Activated naive CD4-positive, alpha-beta T cell (primary cell): ENCODE measurements at regions not wholly inside any gene's neighbourhood (a gene's known extent, or its start where the extent isn't known, plus 50 kb on each side); places are given as distances from the start of the nearest gene placed in this dataset.

Experiments
- DNase-seq, 4 experiments: peaks; one replicate each; lab custom pipeline; 2025; lab: John Stamatoyannopoulos, UW

DNA sequence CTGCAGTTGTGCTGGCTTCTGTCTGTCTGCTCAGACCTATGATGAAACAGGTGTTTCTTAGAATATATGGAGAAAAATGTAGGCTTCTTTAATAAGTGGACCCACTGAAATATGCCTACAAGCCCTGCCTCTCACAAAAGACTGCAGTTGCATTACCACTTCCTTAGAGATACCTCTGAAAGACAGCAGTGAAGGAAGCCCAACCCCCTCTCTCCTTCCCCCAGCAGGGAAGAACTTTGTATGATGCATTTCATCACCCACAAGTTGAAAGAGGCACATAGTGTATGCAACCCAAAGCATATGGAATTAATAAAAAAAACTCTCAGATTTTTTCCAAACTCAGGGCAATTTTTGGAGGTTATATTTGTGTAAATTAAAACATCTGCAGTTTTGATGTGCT is 916.7 kb downstream of the TECRL start:
- no peak for DNase-seq

DNA sequence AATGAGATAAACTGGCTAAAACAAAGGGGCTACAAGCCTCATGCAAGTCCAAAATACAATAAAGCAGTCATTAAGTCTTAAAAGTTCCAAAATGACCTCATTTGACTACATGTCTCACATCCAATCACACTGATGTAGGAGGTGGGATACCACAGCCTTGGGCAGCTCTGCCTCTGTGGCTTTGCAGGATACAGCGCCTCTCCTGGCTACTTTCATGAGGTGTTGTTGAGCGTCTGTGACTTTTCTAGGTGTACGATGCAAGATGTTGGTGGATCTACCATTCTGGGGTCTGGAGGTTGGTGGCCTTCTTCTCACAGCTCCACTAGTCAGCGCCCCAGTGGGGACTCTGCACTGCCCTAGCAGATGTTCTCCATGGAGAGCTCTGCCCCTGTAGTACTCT is 944.9 kb downstream of the TECRL start:
- DNase-seq, result no peak

- DNase-seq, result no peak
Observed at GRCh38 chr4:63460075-63460474, 949.2 kb downstream of the TECRL start.

DNA sequence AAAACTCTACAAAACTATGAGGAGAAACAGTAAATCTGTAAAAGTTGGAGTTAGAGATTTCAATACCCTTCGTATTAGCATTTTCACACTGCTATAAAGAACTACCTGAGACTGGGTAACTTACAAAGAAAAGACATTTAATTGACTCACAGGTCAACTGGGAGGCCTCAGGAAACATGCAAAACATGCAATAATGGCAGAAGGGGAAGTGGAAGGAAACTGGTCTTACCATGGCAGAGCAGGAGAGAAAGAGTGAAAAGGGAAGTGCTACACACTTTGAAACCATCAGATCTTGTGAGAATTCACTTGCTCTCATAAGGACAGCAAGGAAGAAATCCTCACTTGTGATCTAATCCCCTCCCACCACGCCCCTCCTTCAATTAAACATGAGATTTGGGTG is 949.9 kb downstream of the TECRL start:
- no peak for DNase-seq

DNA sequence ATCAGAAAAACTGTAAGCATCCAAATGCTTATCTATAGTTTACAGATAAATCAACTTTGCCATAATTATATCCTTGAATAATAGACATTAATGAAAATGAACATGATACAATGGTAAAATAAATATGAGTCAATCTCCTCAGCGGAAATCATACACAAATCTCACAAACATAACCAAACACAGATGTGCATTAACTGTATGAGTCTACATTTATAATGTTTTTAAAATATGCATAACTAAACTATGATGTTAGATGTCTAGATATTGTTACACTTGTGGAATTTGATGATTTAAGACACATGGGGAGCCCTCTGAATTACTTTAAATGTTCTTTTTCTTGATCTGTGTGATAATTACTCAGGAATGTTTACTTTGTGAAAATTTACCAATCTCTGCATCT is 951.2 kb downstream of the TECRL start:
- no peak for DNase-seq

DNA sequence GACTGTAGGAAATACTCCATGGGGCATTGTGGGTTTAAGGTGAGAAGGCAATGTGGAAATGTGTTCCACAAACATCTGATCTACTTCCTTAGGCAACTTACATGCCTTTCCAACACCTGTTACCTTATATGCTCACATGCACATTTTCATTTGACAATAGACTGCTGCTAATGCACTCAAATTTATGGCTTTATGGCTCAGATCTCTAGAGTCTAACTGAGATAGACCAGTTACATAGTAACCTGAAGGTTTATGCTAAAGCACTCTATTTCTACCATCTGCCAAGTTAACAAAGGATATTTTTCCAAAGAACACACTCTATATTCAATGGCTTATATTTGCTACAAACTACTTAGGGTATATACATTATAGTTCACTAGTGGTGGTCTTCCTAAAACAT is 969.0 kb downstream of the TECRL start:
- DNase-seq, result no peak

DNA sequence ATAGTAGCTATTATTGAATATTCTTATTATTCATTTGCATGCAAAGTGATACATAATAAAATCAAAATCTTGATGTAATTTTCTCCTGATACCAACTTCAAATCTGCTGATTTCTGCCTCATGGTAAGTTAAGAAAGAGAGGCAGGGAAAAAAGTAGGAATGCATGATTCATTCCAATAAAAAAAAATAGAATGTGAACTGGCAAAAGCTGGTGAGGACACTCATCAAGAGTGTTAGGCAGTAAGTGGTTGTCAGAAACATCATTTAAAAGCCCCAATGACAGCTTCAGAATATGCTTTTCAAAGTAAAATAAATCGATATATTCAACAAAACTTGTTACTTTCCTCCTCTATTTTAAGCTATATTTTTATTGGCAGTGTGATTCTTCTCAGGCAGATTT is 979.1 kb downstream of the TECRL start:
- DNase-seq, result no peak

DNA sequence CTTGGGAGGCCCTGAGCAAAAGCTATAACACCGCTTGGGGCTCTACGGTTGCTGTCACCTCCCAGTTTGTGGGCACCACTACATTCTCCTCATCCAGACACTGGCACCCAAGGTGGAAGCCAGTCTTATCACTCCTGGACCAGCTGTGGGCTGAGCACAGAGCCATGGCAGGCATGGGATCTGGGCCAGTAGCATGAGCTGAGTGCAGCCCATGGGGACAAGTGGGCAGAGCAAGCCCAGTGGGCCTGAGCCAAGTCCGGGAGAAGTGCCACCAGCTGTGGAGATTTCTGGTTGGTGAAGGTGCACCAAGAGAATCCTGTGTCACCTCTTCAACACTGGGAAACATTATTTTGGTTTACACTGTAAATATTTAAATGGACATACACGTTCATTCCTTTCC is 1013.0 kb downstream of the TECRL start:
- no peak for DNase-seq

- DNase-seq, result no peak
Observed at GRCh38 chr4:63393544-63393943, 1015.7 kb downstream of the TECRL start.

DNA sequence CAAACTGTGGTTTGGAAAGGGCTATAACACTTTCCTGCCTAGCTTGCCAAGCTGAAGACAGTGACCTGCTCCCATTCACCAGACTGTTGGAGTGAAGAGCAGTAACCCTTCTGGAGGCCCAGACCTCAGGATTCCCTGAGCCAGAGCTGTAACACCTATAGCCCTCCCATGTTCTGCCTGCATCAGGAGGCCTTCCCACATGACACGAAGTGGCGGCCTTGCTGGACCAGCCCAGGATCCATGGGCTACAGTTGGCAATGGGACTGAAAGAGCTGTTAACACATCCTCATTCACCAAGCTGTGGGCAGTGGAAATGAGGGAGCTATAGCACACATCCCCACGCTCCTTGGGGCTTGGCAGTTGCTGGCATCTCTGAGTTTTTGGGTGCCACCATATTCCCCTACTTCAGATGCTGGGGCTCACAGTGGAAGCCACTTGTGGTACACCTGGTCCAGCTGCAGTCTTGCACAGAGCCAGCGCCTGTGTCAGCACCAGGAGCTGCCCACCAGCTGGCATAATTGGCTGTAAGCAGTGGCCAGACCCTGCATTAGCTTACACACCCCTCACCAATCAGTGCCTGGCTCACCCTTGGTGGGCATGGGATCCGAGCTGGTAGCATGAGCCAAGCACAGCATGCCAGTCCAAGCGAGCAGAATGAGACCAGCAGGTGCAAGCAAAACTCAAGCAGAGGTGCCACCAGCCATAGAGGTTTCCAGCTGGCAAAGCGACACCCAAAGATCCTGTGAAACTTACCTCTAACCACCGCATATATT is 1029.3 kb downstream of the TECRL start:
- DNase-seq, result no peak

GRCh38 chr4:63371001-63371400 is 1038.2 kb downstream of the TECRL start:
- DNase-seq, result no peak

- no peak for DNase-seq
Observed at GRCh38 chr4:63361628-63362027, 1047.6 kb downstream of the TECRL start.

DNA sequence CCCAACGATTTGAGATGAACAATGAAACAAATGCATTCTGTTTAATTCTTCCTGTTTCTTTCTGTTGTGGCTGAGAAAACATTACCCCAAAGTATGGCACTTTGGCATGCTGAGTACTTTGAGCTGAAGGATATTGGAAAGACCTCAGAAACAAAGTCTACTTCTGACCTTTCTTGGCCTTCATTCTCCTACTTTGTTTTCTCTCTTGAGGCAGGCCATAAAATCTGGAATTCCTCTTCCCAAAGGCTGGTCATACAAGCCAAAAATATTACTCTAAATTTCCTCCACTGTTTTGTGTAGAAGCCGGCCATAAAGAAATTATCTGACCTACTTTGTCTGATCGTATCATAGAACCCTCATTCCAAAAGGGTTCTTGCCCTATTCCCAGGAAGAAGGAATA is 1048.2 kb downstream of the TECRL start:
- DNase-seq, result no peak

- no peak for DNase-seq
Observed at GRCh38 chr4:63349674-63350025, 1059.6 kb downstream of the TECRL start.

GRCh38 chr4:63348735-63349673 is 1060.2 kb downstream of the TECRL start:
- no peak for DNase-seq

DNA sequence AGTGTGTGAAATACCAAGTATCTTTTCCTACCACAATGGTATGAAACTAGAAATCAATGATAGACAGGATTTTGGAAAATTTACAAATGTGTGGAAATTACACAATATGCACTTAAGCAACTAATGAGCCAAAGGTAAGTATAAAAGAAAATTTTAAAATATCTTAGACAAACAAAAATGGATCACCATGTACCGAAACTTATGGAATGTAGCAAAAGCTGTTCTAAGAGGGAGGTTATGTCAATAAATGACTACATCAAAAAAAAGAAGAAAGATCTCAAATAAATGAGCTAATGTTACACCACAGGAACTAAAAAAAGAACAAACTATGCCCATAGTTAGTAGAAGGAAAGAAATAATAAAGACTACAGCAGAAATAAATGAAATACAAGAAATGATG is 1084.1 kb downstream of the TECRL start:
- no peak for DNase-seq

DNA sequence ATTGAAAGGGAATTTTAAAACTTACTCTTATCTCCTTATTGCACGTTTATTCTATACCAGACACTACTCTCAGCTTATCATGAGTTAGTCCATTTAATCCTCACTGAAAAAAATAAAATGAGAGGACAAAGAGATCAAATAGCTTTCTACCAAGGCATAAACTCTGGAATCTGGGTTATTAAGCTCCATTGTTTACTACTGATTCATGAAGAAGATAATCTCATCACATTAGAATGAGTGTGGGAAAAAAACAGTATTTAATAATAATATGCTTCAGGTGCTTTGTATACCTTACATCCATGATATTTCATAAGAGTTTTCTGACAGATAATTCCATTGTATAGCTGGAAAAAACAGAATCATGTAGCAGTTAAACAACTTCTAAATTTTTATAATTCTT is 1092.6 kb downstream of the TECRL start:
- no peak for DNase-seq

- DNase-seq, result no peak
Observed at GRCh38 chr4:63315651-63316050, 1093.6 kb downstream of the TECRL start.

DNA sequence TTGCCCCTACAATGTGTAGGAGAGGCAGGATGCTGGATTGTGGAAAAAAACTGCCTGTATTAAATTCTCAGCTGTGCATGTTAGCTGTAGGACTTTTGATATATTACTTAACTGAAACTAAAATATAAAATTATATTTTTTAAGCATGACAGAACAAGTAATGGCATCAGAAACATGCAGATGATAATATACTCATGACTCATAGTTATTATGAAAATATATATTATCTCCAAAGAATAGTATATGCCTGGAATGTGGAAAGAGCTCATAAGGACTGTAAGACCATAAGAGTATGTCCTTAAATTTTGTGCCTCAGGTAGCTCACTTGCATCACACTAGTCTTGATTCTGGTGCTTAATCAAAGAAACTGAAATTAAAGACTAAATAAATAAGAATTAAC is 1100.6 kb downstream of the TECRL start:
- DNase-seq, result no peak

- no peak for DNase-seq
Observed at GRCh38 chr4:63302792-63303191, 1106.5 kb downstream of the TECRL start.

DNA sequence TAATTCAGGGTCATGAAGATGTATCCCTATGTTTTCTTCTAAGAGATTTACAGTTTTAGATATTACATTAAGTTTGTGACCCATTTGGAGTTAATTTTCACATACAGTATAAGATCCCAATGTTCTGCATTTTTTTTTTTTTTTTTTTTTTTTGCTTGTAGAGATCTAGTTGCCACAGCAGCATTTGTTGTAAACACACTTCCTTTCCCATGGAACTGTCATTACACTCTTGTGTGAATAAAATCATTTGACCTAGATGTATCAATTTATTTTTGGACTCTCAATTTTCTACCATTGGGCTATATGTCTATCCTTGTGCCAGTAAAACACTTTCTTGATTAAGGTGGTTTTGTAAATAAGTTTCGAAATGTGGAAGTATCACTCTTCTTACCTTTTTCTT is 1107.2 kb downstream of the TECRL start:
- no peak for DNase-seq

DNA sequence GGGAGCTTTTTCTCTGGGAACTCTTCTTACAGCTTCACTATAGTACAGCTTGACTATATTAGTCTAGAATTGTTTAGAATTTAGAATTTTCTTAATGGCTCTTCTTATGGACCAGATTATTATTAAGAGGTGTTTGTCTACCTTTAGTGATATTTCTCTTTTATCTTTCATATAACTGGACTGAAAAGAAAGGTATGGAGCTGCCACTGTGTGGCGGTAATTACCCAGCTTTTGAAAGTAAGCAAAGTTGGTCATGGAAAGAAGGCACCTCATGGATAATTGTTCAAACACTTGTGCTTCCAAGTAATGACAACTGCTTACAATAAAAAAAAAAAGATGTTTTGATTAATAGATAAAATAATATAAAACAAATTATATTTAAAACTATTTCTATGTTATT is 1112.5 kb downstream of the TECRL start:
- no peak for DNase-seq

DNA sequence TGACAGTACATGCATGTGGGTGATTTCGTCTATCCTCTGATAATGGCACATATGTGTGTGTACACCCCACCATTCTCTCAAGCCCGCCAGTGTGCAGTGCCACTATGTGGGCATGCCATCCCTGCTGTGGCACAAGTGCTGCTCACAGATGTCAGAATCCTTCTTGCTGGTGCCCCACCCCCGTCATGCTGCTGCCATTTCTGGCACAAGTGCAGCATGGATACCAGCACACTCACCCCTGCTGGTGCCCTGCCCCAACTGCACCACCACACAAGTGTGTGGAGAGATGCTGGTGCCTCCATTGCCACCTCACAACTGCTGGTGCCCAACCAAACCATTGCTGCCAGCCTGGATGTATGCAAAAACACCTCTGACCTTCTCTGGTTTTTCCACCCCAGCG is 1133.8 kb downstream of the TECRL start:
- no peak for DNase-seq
